Hematopoietic multipotent progenitor cell treated with erythropoietin and hydrocortisone succinate and interleukin-3 and kit ligand, for 17 days (in vitro differentiated cells): ENCODE measurements at regions not wholly inside any gene's neighbourhood (a gene's known extent, or its start where the extent isn't known, plus 50 kb on each side); places are given as distances from the start of the nearest gene placed in this dataset.
"Not testable (repeated sequence)": the region's sequence is repeated elsewhere in the genome, so short reads cannot be mapped to it uniquely, and the experiment has no call there.

Experiments
- DNase-seq: peaks from one replicate; pipeline ENCODE4 v3.0.0-alpha.2; 2015; ENCODE audit warnings: low spot score

DNA sequence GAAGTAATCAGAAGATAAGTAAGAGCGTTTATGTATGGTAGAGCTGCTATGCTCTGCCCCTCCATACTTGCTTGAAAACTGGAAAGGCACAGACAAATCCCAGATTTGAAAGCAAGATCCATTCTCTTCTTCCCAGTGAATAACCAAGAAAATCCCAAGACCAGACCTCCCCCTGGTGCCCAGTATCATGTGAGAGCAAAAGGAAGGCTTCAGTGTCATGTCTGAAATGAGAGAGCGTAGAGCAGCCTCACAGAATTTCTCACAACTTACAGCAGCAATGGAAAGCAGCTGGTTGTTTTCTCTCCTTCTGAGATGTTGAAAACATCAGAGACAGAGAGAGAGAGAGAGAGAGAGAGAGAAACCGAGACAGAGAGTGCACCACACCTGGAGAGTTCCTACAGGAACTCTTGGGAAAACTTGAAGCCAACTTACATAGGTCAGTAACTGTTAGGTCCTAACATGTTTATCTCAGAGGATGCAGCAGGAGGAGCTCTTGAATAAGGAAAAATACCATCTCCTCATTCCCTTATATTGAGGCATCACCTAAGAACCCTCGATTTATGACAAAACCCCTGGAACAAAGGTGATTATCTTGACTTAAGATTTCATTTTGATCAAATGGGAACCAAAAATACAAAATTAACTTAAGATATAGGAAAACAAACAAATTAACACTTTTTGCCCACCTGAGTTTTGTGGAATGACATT is 273.3 kb downstream of the NSUN3 start:
- DNase-seq = no peak

DNA sequence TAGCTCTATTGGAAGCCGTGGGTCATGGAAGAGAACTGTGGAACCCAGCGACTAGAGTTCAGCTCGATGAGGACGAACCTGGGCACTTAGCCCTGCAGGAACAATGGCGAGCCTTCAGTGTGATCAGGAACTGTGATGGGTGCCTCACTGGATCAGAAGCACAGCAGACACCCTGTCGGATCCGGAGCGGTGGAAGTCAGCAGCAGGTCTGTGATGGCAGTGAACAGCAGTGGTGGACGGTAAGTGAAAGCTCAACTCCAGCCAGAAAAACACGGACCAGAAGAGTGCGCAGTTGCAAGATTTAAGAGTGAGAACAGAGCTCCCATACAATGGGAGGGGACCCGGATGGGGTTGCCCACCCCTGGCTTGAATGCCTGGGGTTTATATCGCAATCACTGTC is 282.2 kb downstream of the NSUN3 start:
- DNase-seq = no peak

GRCh38 chr3:94349310-94349878 is 286.5 kb downstream of the NSUN3 start:
- DNase-seq = no peak

DNA sequence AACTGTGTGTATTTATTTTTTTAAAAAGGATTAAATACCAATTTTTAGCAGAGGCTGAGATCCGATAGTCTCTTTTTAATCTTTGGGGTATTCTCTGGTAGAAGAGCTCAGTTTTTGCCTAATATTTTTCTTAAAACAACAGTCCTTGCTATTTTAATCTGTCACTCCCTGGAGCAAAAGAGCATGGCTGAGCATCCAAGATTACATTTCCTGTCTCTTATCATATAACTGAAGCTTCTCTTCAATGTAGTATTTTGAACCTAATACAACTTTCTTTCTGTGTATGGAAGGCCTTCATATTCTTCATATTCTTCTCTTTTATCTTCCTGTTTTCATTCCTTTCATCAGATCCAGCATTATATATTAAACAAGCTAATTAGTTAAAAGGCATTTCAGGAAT is 293.7 kb downstream of the NSUN3 start:
- DNase-seq = no peak

DNA sequence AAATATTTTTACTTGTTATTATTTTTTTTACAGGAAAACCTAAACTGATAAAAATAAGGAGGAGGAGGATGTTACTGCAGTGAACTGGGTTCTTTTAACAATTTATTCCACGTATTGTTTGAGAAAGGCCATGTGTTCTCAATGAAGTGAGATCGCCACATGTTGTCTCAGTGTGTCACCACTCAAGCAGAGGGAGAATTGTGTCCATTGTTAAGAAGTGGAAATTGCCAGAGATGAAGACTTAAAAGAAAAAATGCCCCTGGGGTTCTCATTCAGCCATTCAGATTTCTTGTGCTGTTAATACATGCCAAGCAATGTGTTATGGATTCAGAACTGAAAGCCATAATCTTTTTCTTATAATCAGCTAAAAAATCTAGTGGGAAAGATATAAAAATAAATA is 297.1 kb downstream of the NSUN3 start:
- DNase-seq = no peak

DNA sequence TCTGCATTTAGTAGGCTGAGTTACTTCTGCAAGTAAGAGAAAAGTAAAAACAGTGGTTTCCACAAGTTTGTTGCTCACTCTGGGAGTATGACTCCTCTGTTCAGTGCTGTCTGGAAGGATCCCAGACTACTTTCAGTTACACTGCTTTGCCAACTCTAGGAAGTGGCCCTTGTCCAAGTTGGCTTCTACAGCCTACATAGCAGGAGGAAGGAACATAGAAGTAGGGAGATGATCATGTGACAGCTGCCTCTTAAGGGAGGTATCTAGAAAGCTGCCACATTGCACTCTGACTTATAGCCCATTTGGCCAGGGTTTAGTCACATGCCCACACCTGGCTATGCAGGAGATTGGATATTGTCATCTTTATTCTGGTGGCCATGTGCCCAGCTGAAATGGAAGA is 298.1 kb downstream of the NSUN3 start:
- no peak for DNase-seq

DNA sequence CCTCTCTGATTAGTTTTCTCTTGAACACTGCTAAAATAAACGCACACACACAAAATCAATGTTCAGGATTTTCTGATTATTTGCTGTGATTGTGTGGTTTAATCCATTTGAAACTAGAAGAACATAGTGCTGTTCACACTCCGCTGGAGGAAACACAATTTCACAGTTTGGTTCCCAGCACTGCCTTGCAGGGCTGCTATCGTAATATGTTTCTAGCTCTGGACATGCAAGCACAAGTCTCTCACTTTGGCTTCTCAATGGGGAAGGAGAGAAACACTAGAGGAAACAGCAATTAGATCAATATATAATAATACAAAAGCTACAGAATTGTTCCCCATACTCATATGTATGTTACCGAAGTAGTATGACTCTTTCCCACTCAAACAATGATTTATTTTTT is 299.5 kb downstream of the NSUN3 start:
- DNase-seq = no peak

GRCh38 chr3:94365006-94365405 is 302.1 kb downstream of the NSUN3 start:
- no peak for DNase-seq

DNA sequence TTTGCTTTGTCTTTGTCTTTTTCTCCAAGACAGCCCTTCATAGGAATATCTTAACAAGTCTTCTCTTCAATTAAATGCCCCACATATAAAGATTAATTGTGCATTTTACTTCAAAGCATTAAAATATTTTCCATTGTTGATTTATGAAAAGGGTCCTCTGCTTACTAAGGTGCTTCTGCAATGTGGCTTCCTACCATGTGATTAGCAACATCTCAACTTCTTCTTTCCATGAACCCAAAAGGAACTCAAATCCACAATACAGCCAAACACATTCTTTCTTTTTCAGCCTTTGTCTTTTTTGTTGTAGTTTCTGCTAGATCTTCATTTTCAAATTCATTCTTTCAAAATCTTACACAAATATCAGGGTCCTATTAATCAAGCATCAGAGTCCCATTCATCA is 309.2 kb downstream of the NSUN3 start:
- DNase-seq = no peak

GRCh38 chr3:94373456-94373855 is 310.6 kb downstream of the NSUN3 start:
- DNase-seq = no peak

GRCh38 chr3:94374439-94375161 is 311.7 kb downstream of the NSUN3 start:
- DNase-seq = no peak

- DNase-seq = not testable (repeated sequence)
Observed at GRCh38 chr3:94377123-94377696, 314.3 kb downstream of the NSUN3 start.

- not testable (repeated sequence) for DNase-seq
Observed at GRCh38 chr3:94377863-94378262, 315.0 kb downstream of the NSUN3 start.

- DNase-seq = no peak
Observed at GRCh38 chr3:94378322-94378721, 315.5 kb downstream of the NSUN3 start.

- DNase-seq = no peak
Observed at GRCh38 chr3:94379264-94379663, 316.4 kb downstream of the NSUN3 start.

DNA sequence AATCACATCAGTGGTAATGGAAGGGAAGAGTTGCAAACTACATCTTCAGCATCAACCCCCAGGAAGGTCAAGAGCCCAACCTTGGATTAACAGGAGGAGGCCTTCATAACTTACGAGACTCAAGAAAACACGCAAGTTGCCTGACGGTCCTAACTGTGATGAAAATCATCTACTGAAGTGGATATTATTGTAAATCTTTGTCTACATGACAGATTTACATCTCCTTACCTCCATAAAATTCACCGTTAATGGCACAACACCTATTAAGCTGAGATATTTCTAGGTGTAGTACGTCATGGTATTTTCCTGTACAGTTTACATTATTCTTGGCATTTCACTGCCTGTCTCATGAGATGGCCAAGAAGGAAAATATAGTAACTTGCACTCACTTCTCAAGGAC is 332.0 kb downstream of the NSUN3 start:
- DNase-seq = no peak

DNA sequence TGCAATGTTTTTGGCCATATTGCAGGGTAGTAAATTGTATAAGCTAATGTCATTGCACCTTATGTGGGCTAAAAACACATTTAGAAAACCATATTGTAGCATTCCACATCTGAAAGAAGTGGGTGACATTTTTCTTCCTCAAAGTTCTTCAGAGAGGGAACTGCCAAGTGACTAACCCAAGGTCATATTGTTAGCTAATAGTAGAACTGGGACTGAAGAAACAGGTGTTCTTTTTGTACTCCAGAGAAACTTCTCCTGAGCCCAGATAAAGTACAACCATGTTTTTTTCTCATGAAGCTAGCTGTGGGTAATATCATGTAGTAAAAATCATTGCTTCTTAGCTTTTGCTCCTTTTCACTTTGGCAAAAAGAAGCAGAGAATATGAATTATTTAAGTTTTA is 333.0 kb downstream of the NSUN3 start:
- DNase-seq = no peak

- DNase-seq = no peak
Observed at GRCh38 chr3:94398036-94398435, 335.2 kb downstream of the NSUN3 start.

DNA sequence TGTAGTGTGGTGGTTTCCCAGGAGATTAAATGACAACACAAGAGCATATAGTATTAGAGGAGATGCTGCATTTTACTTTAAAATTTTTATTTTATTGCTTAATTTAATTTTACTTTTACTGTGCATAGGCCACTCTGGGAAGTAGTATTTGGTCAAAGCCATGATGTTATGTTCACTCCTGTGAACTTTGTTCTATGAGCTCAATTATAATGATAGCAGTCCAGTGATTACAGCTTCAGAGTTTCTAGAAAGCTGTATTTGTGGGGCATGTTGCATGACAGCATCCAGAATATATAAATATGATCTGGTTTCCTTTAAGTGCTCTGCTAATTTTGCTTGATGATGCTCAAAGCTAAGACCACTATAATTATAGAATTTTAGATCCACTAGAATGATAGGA is 338.6 kb downstream of the NSUN3 start:
- no peak for DNase-seq

- no peak for DNase-seq
Observed at GRCh38 chr3:94402126-94402525, 339.3 kb downstream of the NSUN3 start.

- no peak for DNase-seq
Observed at GRCh38 chr3:94405258-94406035, 342.6 kb downstream of the NSUN3 start.

DNA sequence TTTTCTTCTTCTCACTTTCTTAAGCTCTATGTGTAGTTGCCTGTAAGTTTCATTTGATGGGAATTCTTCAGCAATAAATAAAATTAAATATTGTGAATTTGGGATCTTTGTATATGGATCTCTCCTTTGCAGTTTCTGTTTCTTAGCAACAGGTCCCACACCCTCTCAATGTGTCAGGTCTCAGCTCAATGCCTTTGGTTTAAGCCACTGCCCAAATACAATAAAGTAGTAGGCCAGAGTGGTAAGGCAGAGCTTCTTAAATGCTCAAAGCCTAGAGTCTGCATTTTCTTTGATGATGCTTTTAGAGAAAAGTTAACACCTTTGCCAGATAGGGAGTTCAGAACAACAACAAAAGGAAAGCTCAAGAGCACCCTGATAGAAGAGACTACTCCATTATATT is 343.7 kb downstream of the NSUN3 start:
- DNase-seq = no peak
